ENCODE measurements at regions not wholly inside any gene's neighbourhood (a gene's known extent, or its start where the extent isn't known, plus 50 kb on each side); places are given as distances from the start of the nearest gene placed in this dataset.

GRCh38 chr1:188817814-188818213 is 1659.8 kb downstream of the BRINP3 start:
- Histone ChIP-seq H3K9ac (ENCODE audit: low read length in 3 of 3) (no peak overlapping the region), H3K9me3 (ENCODE audit: control insufficient read depth in 2 of 3, insufficient read depth in 1 of 3, low read length in 3 of 3) (no peaks in the 10 kb centered on the region), H3K4me1 (ENCODE audit: control insufficient read depth in 2 of 3, insufficient read depth in 2 of 3, low read depth in 1 of 3, low read length in 3 of 3) (no peaks in the 10 kb centered on the region), H3K27ac (ENCODE audit: low read depth in 2 of 2, low read length in 2 of 2) (no peak overlapping the region), H3K4me3 (ENCODE audit: low read length in 3 of 3) (no peak overlapping the region), H3K36me3 (ENCODE audit: control insufficient read depth in 2 of 3, insufficient read depth in 3 of 3, low read length in 3 of 3) (no peaks in the 10 kb centered on the region), H3K27me3 (ENCODE audit: control insufficient read depth, insufficient read depth, low read length) (no peaks in the 10 kb centered on the region)
- no peak for FAIRE-seq
- intact Hi-C loops (cut with DNase I), result no loop called here
- no peak for TF ChIP-seq CTCF (IDR thresholded peaks at IDR 0.05; ENCODE audit: borderline replicate concordance, extremely low read depth, insufficient read depth)
- DNase-seq, result no peak

- Histone ChIP-seq H3K4me1 (ENCODE audit: control insufficient read depth in 2 of 3, insufficient read depth in 2 of 3, low read depth in 1 of 3, low read length in 3 of 3) (no peaks in the 10 kb centered on the region), H3K36me3 (ENCODE audit: control insufficient read depth in 2 of 3, insufficient read depth in 3 of 3, low read length in 3 of 3) (no peaks in the 10 kb centered on the region), H3K27ac (ENCODE audit: low read depth in 2 of 2, low read length in 2 of 2) (no peak overlapping the region), H3K27me3 (ENCODE audit: control insufficient read depth, insufficient read depth, low read length) (no peaks in the 10 kb centered on the region), H3K9me3 (ENCODE audit: control insufficient read depth in 2 of 3, insufficient read depth in 1 of 3, low read length in 3 of 3) (no peaks in the 10 kb centered on the region), H3K4me3 (ENCODE audit: low read length in 3 of 3) (no peak overlapping the region), H3K9ac (ENCODE audit: low read length in 3 of 3) (no peak overlapping the region)
- no peak for FAIRE-seq
- TF ChIP-seq CTCF (IDR thresholded peaks at IDR 0.05; ENCODE audit: borderline replicate concordance, extremely low read depth, insufficient read depth), result no peak
- peak in 2 of 5 donors; percentile 17 to 32 for DNase-seq
- intact Hi-C loops (cut with DNase I), result no loop called here
Observed at GRCh38 chr1:188822248-188822647, 1655.4 kb downstream of the BRINP3 start.

- FAIRE-seq, result no peak
- no peak for TF ChIP-seq CTCF (IDR thresholded peaks at IDR 0.05; ENCODE audit: borderline replicate concordance, extremely low read depth, insufficient read depth)
- no peak overlapping the region for H3K27ac ChIP-seq (ENCODE audit: low read depth in 2 of 2, low read length in 2 of 2)
- no peak for DNase-seq
- H3K9me3 ChIP-seq (ENCODE audit: control insufficient read depth in 2 of 3, insufficient read depth in 1 of 3, low read length in 3 of 3), result no peaks in the 10 kb centered on the region
- no peaks in the 10 kb centered on the region for H3K27me3 ChIP-seq (ENCODE audit: control insufficient read depth, insufficient read depth, low read length)
- H3K9ac ChIP-seq (ENCODE audit: low read length in 3 of 3), result no peak overlapping the region
- no peaks in the 10 kb centered on the region for H3K4me1 ChIP-seq (ENCODE audit: control insufficient read depth in 2 of 3, insufficient read depth in 2 of 3, low read depth in 1 of 3, low read length in 3 of 3)
- H3K36me3 ChIP-seq (ENCODE audit: control insufficient read depth in 2 of 3, insufficient read depth in 3 of 3, low read length in 3 of 3), result no peaks in the 10 kb centered on the region
- intact Hi-C loops (cut with DNase I), result no loop called here
- no peak overlapping the region for H3K4me3 ChIP-seq (ENCODE audit: low read length in 3 of 3)
Observed at GRCh38 chr1:188825471-188825870, 1652.2 kb downstream of the BRINP3 start.

- TF ChIP-seq CTCF (IDR thresholded peaks at IDR 0.05; ENCODE audit: borderline replicate concordance, extremely low read depth, insufficient read depth), result no peak
- FAIRE-seq (no peak), DNase-seq (no peak)
- no peaks in the 10 kb centered on the region for H3K36me3 ChIP-seq (ENCODE audit: control insufficient read depth in 2 of 3, insufficient read depth in 3 of 3, low read length in 3 of 3)
- no peaks in the 10 kb centered on the region for H3K9me3 ChIP-seq (ENCODE audit: control insufficient read depth in 2 of 3, insufficient read depth in 1 of 3, low read length in 3 of 3)
- H3K27ac ChIP-seq (ENCODE audit: low read depth in 2 of 2, low read length in 2 of 2), result no peak overlapping the region
- intact Hi-C loops (cut with DNase I), result no loop called here
- no peak overlapping the region for H3K9ac ChIP-seq (ENCODE audit: low read length in 3 of 3)
- H3K4me3 ChIP-seq (ENCODE audit: low read length in 3 of 3), result no peak overlapping the region
- no peaks in the 10 kb centered on the region for H3K27me3 ChIP-seq (ENCODE audit: control insufficient read depth, insufficient read depth, low read length)
- no peaks in the 10 kb centered on the region for H3K4me1 ChIP-seq (ENCODE audit: control insufficient read depth in 2 of 3, insufficient read depth in 2 of 3, low read depth in 1 of 3, low read length in 3 of 3)
Observed at GRCh38 chr1:188826800-188827199, 1650.9 kb downstream of the BRINP3 start.
